SK-N-SH treated with all-trans-retinoic acid at 6 μM for 48 hours (cell line): ENCODE measurements at regions not wholly inside any gene's neighbourhood (a gene's known extent, or its start where the extent isn't known, plus 50 kb on each side); places are given as distances from the start of the nearest gene placed in this dataset.

Experiments
- ATAC-seq: fragments of 200-7000 bp; cut with Tn5 transposase; 3 replicates; pipeline ENCODE4 v1.9.1; 2020; ENCODE audit warnings: mild to moderate bottlenecking, moderate library complexity
- ARNTL ChIP-seq: fragments of 450-650 bp; formaldehyde crosslinking; IDR thresholded peaks from 2 replicates; pipeline ENCODE4 v1.5.0; 2020; ENCODE audit warnings: low read depth, mild to moderate bottlenecking, moderate library complexity, borderline replicate concordance
- BACH2 ChIP-seq: fragments of 250-450 bp; sonication (Bioruptor Pico); IDR thresholded peaks from 2 replicates; pipeline ENCODE4 v1.9.0; 2021; ENCODE audit warnings: mild to moderate bottlenecking, borderline replicate concordance
- CSDC2 ChIP-seq: fragments of 250-450 bp; sonication (Bioruptor Pico); IDR thresholded peaks from 2 replicates; pipeline ENCODE4 v1.5.0; 2020; ENCODE audit warnings: mild to moderate bottlenecking, moderate library complexity
- ESRRG ChIP-seq: fragments of 250-450 bp; sonication (Bioruptor Pico); IDR thresholded peaks from 2 replicates; pipeline ENCODE4 v1.6.1; 2021; ENCODE audit warnings: mild to moderate bottlenecking
- GLIS3 ChIP-seq: fragments of 250-450 bp; sonication (Bioruptor Pico); IDR thresholded peaks from 2 replicates; pipeline ENCODE4 v1.5.0; 2020; ENCODE audit warnings: mild to moderate bottlenecking, moderate library complexity
- ISL1 ChIP-seq: fragments of 250-450 bp; sonication (Bioruptor Pico); IDR thresholded peaks from 2 replicates; pipeline ENCODE4 v2.1.2; 2022; ENCODE audit warnings: mild to moderate bottlenecking, moderate library complexity
- OSR1 ChIP-seq: fragments of 250-450 bp; sonication (Bioruptor Pico); IDR thresholded peaks from 2 replicates; pipeline ENCODE4 v1.8.0; 2022; ENCODE audit warnings: moderate library complexity, mild to moderate bottlenecking, inconsistent platforms
- PPARA ChIP-seq: fragments of 250-450 bp; sonication (Bioruptor Pico); IDR thresholded peaks from 2 replicates; pipeline ENCODE4 v1.5.0; 2020; ENCODE audit warnings: mild to moderate bottlenecking, borderline replicate concordance
- RARB ChIP-seq: fragments of 250-450 bp; sonication (Bioruptor Pico); IDR thresholded peaks from 2 replicates; pipeline ENCODE4 v1.8.0; 2021; ENCODE audit warnings: mild to moderate bottlenecking, moderate library complexity
- SNAI2 ChIP-seq: fragments of 250-450 bp; sonication (Bioruptor Pico); IDR thresholded peaks from 2 replicates; pipeline ENCODE4 v1.5.0; 2020; ENCODE audit warnings: mild to moderate bottlenecking, moderate library complexity
- TCF4 ChIP-seq: fragments of 250-450 bp; sonication (Bioruptor Pico); IDR thresholded peaks from 2 replicates; pipeline ENCODE4 v1.8.0; 2021; ENCODE audit warnings: mild to moderate bottlenecking, moderate library complexity, borderline replicate concordance
- TOX ChIP-seq: fragments of 250-450 bp; sonication (Bioruptor Pico); IDR thresholded peaks from 2 replicates; pipeline ENCODE4 v1.8.0; 2021; ENCODE audit warnings: mild to moderate bottlenecking, moderate library complexity, borderline replicate concordance
- ZC3H10 ChIP-seq: fragments of 250-450 bp; sonication (Bioruptor Pico); IDR thresholded peaks from 2 replicates; pipeline ENCODE4 v1.5.1; 2021; ENCODE audit warnings: mild to moderate bottlenecking, moderate library complexity
- ZFP3 ChIP-seq: fragments of 250-450 bp; sonication (Bioruptor Pico); IDR thresholded peaks from 2 replicates; pipeline ENCODE4 v1.5.0; 2020; ENCODE audit warnings: mild to moderate bottlenecking, moderate library complexity
- ZFP30 ChIP-seq: fragments of 450-650 bp; formaldehyde crosslinking; IDR thresholded peaks from 2 replicates; pipeline ENCODE4 v1.5.0; 2022; ENCODE audit warnings: mild to moderate bottlenecking, moderate library complexity
- ZNF565 ChIP-seq: fragments of 450-650 bp; formaldehyde crosslinking; conservative IDR thresholded peaks from 2 replicates; pipeline ENCODE4 v1.5.0; 2020; ENCODE audit warnings: low read depth, mild to moderate bottlenecking, moderate library complexity
- ZNF70 ChIP-seq: fragments of 450-650 bp; formaldehyde crosslinking; IDR thresholded peaks from 2 replicates; pipeline ENCODE4 v1.5.0; 2020; ENCODE audit warnings: mild to moderate bottlenecking, moderate library complexity
- TF ChIP-seq, protein P1 (sequence below): fragments of 250-450 bp; sonication (Bioruptor Pico); IDR thresholded peaks from 2 replicates; pipeline ENCODE4 v1.5.0; 2020; ENCODE audit warnings: mild to moderate bottlenecking, moderate library complexity
- TF ChIP-seq, protein P2 (sequence below): fragments of 250-450 bp; sonication (Bioruptor Pico); IDR thresholded peaks from 2 replicates; pipeline ENCODE4 v1.5.1; 2021; ENCODE audit warnings: mild to moderate bottlenecking, moderate library complexity
- TF ChIP-seq, protein P3 (sequence below): fragments of 250-450 bp; sonication (Bioruptor Pico); IDR thresholded peaks from 2 replicates; pipeline ENCODE4 v1.5.1; 2020; ENCODE audit warnings: low read depth, mild to moderate bottlenecking, moderate library complexity
- TF ChIP-seq, protein P4 (sequence below): fragments of 250-450 bp; sonication (Bioruptor Pico); IDR thresholded peaks from 2 replicates; pipeline ENCODE4 v1.8.0; 2020; ENCODE audit warnings: mild to moderate bottlenecking, moderate library complexity, borderline replicate concordance
- TF ChIP-seq, protein P5 (sequence below): fragments of 250-450 bp; sonication (Bioruptor Pico); IDR thresholded peaks from 2 replicates; pipeline ENCODE4 v1.8.0; 2021; ENCODE audit warnings: low read depth, mild to moderate bottlenecking, moderate library complexity, borderline replicate concordance

DNA sequence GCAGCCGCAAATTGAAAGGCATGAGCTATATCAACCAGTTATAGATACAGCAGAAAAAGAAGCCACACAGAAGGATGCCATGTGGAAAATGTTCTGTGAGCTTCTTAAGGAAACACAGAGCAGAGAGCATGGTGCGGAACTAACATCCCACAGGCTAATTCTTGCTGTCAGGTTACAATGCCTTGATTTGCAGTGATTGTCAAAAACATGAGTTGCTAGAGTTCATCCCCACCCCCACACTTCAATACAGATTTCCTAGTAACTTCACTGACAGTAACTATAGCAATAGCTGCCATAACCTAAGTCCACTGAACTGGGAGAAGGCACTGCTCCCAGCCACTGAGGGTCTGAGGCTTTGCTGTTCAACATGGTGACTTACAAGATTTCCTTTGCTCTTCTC lies 821.6 kb downstream of the SQOR start:
- ATAC-seq, result no peak
- TF ChIP-seq, protein P1, sequence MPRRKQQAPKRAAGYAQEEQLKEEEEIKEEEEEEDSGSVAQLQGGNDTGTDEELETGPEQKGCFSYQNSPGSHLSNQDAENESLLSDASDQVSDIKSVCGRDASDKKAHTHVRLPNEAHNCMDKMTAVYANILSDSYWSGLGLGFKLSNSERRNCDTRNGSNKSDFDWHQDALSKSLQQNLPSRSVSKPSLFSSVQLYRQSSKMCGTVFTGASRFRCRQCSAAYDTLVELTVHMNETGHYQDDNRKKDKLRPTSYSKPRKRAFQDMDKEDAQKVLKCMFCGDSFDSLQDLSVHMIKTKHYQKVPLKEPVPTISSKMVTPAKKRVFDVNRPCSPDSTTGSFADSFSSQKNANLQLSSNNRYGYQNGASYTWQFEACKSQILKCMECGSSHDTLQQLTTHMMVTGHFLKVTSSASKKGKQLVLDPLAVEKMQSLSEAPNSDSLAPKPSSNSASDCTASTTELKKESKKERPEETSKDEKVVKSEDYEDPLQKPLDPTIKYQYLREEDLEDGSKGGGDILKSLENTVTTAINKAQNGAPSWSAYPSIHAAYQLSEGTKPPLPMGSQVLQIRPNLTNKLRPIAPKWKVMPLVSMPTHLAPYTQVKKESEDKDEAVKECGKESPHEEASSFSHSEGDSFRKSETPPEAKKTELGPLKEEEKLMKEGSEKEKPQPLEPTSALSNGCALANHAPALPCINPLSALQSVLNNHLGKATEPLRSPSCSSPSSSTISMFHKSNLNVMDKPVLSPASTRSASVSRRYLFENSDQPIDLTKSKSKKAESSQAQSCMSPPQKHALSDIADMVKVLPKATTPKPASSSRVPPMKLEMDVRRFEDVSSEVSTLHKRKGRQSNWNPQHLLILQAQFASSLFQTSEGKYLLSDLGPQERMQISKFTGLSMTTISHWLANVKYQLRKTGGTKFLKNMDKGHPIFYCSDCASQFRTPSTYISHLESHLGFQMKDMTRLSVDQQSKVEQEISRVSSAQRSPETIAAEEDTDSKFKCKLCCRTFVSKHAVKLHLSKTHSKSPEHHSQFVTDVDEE (CRISPR knock-in tag), result no peak
- TF ChIP-seq ARNTL (CRISPR knock-in tag) (no peak), TCF4 (CRISPR knock-in tag) (no peak), TOX (no peak)

DNA sequence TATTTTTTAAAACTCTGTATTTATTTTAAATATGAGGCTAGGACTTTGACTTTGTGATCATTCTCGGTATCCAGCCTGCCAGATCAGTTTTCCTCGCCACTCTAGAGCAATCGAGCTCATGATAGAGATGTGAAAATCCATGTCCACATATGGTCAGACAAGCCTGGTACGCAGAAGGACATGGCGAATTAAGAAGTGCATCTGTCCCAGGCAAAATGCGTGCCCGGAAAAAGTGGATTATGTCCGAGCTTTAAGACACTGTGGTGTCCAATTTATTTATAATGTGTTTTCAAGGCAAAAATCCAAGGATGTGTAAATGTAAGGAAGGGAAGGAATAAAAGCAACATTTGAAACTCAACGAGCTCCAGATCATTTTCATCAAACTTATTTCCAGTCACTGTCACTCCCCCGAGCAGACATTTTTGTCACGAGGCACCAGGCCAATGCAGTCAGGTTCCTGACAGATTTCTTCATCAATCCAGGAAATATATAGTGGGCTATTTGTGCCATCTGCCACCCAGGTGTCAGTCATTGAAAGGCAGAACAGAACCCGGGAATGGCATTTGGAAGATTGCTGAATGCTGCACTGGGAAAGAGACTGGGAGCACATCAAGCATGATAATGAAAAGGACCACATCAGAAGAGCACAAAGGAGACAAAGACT lies 825.7 kb downstream of the SQOR start:
- TF ChIP-seq SNAI2 (CRISPR knock-in tag) (no peak), ZFP3 (CRISPR knock-in tag) (no peak), TOX (no peak), ISL1 (CRISPR knock-in tag) (no peak), TCF4 (CRISPR knock-in tag) (no peak), ZNF565 (no peak), ARNTL (CRISPR knock-in tag) (no peak), RARB (no peak), BACH2 (CRISPR knock-in tag) (no peak), PPARA (CRISPR knock-in tag) (no peak), ZC3H10 (no peak), CSDC2 (CRISPR knock-in tag) (no peak), ESRRG (no peak)
- TF ChIP-seq, protein P2, sequence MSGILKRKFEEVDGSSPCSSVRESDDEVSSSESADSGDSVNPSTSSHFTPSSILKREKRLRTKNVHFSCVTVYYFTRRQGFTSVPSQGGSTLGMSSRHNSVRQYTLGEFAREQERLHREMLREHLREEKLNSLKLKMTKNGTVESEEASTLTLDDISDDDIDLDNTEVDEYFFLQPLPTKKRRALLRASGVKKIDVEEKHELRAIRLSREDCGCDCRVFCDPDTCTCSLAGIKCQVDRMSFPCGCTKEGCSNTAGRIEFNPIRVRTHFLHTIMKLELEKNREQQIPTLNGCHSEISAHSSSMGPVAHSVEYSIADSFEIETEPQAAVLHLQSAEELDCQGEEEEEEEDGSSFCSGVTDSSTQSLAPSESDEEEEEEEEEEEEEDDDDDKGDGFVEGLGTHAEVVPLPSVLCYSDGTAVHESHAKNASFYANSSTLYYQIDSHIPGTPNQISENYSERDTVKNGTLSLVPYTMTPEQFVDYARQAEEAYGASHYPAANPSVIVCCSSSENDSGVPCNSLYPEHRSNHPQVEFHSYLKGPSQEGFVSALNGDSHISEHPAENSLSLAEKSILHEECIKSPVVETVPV (CRISPR knock-in tag), result no peak
- TF ChIP-seq, protein P3, sequence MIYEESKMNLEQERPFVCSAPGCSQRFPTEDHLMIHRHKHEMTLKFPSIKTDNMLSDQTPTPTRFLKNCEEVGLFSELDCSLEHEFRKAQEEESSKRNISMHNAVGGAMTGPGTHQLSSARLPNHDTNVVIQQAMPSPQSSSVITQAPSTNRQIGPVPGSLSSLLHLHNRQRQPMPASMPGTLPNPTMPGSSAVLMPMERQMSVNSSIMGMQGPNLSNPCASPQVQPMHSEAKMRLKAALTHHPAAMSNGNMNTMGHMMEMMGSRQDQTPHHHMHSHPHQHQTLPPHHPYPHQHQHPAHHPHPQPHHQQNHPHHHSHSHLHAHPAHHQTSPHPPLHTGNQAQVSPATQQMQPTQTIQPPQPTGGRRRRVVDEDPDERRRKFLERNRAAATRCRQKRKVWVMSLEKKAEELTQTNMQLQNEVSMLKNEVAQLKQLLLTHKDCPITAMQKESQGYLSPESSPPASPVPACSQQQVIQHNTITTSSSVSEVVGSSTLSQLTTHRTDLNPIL (CRISPR knock-in tag), result no peak
- TF ChIP-seq, protein P1 (CRISPR knock-in tag), result no peak
- no peak for ATAC-seq

DNA sequence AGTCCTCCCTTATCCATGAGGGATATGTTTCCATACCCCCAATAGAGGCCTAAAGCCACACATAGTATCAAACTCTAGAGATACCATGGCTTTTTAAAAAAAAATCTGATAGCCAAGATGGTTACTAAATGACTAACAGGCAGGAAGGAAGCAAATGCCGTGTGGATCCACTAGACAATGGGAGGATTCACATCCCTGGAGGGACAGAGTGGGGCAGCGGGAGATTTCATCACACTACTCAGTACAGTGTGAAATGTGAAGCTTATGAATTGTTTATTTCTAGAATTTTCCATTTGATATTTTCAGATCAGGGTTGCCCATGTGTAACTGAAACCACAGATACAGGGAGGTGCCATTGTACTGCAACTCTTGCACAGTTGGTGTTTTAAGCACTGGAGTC lies 826.6 kb downstream of the SQOR start:
- no peak for ATAC-seq
- TF ChIP-seq PPARA (CRISPR knock-in tag) (no peak), ZFP3 (CRISPR knock-in tag) (no peak), TOX (no peak), ZFP30 (CRISPR knock-in tag) (no peak), GLIS3 (CRISPR knock-in tag) (no peak), ISL1 (CRISPR knock-in tag) (no peak), ZNF70 (CRISPR knock-in tag) (no peak), OSR1 (CRISPR knock-in tag) (no peak), RARB (no peak)
- TF ChIP-seq, protein P4, sequence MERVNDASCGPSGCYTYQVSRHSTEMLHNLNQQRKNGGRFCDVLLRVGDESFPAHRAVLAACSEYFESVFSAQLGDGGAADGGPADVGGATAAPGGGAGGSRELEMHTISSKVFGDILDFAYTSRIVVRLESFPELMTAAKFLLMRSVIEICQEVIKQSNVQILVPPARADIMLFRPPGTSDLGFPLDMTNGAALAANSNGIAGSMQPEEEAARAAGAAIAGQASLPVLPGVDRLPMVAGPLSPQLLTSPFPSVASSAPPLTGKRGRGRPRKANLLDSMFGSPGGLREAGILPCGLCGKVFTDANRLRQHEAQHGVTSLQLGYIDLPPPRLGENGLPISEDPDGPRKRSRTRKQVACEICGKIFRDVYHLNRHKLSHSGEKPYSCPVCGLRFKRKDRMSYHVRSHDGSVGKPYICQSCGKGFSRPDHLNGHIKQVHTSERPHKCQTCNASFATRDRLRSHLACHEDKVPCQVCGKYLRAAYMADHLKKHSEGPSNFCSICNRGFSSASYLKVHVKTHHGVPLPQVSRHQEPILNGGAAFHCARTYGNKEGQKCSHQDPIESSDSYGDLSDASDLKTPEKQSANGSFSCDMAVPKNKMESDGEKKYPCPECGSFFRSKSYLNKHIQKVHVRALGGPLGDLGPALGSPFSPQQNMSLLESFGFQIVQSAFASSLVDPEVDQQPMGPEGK (CRISPR knock-in tag), result no peak
- TF ChIP-seq, protein P5, sequence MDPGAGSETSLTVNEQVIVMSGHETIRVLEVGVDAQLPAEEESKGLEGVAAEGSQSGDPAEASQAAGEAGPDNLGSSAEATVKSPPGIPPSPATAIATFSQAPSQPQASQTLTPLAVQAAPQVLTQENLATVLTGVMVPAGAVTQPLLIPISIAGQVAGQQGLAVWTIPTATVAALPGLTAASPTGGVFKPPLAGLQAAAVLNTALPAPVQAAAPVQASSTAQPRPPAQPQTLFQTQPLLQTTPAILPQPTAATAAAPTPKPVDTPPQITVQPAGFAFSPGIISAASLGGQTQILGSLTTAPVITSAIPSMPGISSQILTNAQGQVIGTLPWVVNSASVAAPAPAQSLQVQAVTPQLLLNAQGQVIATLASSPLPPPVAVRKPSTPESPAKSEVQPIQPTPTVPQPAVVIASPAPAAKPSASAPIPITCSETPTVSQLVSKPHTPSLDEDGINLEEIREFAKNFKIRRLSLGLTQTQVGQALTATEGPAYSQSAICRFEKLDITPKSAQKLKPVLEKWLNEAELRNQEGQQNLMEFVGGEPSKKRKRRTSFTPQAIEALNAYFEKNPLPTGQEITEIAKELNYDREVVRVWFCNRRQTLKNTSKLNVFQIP, result no peak
